GM12864 (cell line): ENCODE measurements at regions not wholly inside any gene's neighbourhood (a gene's known extent, or its start where the extent isn't known, plus 50 kb on each side); places are given as distances from the start of the nearest gene placed in this dataset.
"Not testable (repeated sequence)": the region's sequence is repeated elsewhere in the genome, so short reads cannot be mapped to it uniquely, and the experiment has no call there.

ENCODE experiments used
- DNase-seq: peaks from one replicate; pipeline ENCODE4 v3.0.0-alpha.2; 2011; ENCODE audit warnings: low read depth
- H3K4me3 ChIP-seq: 2 replicates; pipeline ENCODE4 v1.5.1; 2011; ENCODE audit warnings: mild to moderate bottlenecking, low read depth, low read length, control low read depth
- CTCF ChIP-seq: IDR thresholded peaks from 2 replicates; pipeline ENCODE4 v1.5.1; 2011; ENCODE audit warnings: low read depth, mild to moderate bottlenecking, moderate library complexity, low read length, control low read depth, inconsistent platforms; ENCODE audit errors: missing control alignments

GRCh38 chr7:76139670-76140069, 62.0 kb upstream of the SRRM3 start:
- no peak for TF ChIP-seq CTCF
- no peak overlapping the region for H3K4me3 ChIP-seq
- DNase-seq: no peak

GRCh38 chr7:76140259-76140658, 61.4 kb upstream of the SRRM3 start:
- H3K4me3 ChIP-seq, DNase-seq: not testable (repeated sequence)

- no peak for DNase-seq
- no peak for TF ChIP-seq CTCF
- H3K4me3 ChIP-seq: no peak overlapping the region
Observed at GRCh38 chr7:76142861-76143260, 58.8 kb upstream of the SRRM3 start.

GRCh38 chr7:76144664-76145270, 56.9 kb upstream of the SRRM3 start:
- DNase-seq, H3K4me3 ChIP-seq: not testable (repeated sequence)

GRCh38 chr7:76146374-76146773, 55.3 kb upstream of the SRRM3 start:
- no peak for TF ChIP-seq CTCF
- H3K4me3 ChIP-seq: no peak overlapping the region
- DNase-seq: no peak

- not testable (repeated sequence) for DNase-seq
Observed at GRCh38 chr7:76148947-76149346, 52.7 kb upstream of the SRRM3 start.

GRCh38 chr7:76149847-76150691, 51.6 kb upstream of the SRRM3 start:
- TF ChIP-seq CTCF: no peak
- H3K4me3 ChIP-seq: no peak overlapping the region
- DNase-seq: no peak

More at GRCh38 chr7:76148947-76149346, 52.7 kb upstream of the SRRM3 start:
- H3K4me3 ChIP-seq: not testable (repeated sequence)
